ENCODE measurements at regions not wholly inside any gene's neighbourhood (a gene's known extent, or its start where the extent isn't known, plus 50 kb on each side); places are given as distances from the start of the nearest gene placed in this dataset.

DNA sequence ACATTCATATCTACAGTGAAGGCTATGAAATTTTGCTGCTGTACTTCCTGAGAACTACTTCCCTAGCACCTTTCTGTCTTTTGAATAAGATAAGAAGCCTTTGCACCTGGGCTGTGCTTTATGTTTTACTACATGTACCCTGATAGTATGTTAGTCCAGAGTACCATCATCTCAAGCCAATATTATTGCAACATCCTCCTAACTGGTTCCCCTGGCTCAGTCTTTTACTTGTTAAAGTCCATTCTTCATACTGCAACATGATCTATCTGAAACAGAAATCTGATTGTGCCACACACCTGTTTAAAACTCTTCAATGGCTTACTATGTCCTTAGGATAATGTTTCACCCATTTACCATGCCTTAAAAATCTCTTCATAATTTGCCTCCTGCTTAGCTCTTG lies 102.3 kb downstream of the AGTR2 start:
- DNase-seq (ENCODE audit: low read depth): peak; percentile 35
- TF ChIP-seq, protein P1, sequence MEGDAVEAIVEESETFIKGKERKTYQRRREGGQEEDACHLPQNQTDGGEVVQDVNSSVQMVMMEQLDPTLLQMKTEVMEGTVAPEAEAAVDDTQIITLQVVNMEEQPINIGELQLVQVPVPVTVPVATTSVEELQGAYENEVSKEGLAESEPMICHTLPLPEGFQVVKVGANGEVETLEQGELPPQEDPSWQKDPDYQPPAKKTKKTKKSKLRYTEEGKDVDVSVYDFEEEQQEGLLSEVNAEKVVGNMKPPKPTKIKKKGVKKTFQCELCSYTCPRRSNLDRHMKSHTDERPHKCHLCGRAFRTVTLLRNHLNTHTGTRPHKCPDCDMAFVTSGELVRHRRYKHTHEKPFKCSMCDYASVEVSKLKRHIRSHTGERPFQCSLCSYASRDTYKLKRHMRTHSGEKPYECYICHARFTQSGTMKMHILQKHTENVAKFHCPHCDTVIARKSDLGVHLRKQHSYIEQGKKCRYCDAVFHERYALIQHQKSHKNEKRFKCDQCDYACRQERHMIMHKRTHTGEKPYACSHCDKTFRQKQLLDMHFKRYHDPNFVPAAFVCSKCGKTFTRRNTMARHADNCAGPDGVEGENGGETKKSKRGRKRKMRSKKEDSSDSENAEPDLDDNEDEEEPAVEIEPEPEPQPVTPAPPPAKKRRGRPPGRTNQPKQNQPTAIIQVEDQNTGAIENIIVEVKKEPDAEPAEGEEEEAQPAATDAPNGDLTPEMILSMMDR (IDR thresholded peaks at IDR 0.05; ENCODE audit: low read length, missing control alignments): no peak

DNA sequence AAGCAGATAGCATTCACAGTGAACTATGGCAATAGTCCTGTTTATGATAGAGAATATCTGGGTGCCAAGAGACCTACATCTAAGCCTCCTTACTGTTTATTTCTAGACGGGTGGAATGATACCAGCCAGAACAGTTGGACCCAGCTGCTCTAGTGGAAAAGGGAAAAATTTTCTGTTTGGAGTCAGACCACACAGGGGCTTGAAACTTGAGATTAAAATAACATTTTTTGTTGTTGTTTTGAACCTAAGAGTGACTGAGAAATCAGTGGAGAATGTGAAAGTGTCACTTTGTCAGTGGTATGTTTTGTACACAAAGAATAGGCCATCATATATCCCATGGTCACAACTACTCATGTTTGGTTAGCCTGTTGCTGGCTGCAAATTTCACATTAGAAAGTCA lies 105.7 kb downstream of the AGTR2 start:
- no peak for DNase-seq (ENCODE audit: low read depth)
- TF ChIP-seq, protein P1 (IDR thresholded peaks at IDR 0.05; ENCODE audit: low read length, missing control alignments): no peak
- no peak overlapping the region for H3K4me3 ChIP-seq (replicated peaks; ENCODE audit: low read depth, low read length)

More for the DNA sequence above, 102.3 kb downstream of the AGTR2 start:
- H3K4me3 ChIP-seq (replicated peaks; ENCODE audit: low read depth, low read length): no peak overlapping the region

DNA sequence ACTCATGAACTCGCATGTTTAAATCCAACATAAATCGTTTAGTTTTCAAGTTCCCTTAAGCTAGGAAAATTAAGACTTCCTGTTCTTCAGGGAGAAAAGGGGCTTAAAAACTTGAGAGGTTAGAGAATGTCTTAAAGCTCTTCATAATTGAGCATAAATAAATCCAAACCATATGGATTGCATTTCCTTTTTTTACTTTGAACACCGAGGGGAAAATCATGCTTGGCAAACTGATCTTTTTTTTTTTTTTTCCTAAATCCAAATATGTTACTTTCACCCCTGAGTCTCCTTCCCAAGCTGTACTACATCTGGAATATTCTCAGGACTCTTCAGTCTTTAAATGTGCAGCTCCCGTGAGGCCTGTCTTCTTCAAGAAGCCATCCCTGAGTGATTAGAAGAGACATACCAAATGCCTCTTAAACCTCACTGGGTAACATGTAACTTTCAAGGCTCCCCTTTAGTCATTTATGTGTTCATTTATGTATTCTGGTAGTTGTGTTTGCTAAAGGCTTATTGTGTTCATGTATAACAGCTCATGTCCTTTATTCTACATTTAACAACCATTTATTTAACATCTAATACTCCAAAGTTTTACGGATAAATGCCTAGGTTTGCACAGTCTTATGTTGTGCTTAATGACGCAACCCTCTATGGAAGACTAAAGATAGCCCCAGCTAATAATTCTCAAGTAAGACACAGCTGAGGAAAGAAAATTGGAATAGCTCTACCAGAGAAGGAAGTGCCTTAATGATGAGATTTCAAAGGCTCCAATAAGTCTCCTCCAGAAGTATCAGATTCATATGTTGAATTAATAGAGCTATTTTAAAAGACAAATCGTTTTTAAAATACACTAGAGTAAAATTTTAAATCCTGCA lies 107.0 kb downstream of the AGTR2 start:
- TF ChIP-seq, protein P1 (IDR thresholded peaks at IDR 0.05; ENCODE audit: low read length, missing control alignments): no peak
- no peak for DNase-seq (ENCODE audit: low read depth)
- no peak overlapping the region for H3K4me3 ChIP-seq (replicated peaks; ENCODE audit: low read depth, low read length)

DNA sequence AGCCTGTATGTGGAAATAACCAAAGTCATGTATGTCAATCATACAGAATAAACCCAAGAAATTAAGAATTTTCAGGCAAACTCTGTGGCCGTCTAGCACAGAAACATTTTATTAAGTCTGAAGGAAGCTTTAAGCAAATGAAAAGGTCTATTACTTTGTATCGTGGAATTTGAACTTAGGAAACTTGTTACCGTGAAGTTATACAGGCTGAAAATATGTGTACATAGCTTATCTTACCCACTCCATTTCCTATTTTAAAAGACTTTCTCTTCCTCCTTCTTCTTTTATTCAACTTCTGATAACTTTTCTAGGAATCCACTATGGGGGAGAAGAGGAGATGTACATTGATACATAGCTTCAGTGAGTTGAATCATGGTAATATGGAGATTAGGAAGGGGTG lies 108.3 kb downstream of the AGTR2 start:
- no peak for DNase-seq (ENCODE audit: low read depth)
- no peak overlapping the region for H3K4me3 ChIP-seq (replicated peaks; ENCODE audit: low read depth, low read length)
- TF ChIP-seq, protein P1 (IDR thresholded peaks at IDR 0.05; ENCODE audit: low read length, missing control alignments): no peak

DNA sequence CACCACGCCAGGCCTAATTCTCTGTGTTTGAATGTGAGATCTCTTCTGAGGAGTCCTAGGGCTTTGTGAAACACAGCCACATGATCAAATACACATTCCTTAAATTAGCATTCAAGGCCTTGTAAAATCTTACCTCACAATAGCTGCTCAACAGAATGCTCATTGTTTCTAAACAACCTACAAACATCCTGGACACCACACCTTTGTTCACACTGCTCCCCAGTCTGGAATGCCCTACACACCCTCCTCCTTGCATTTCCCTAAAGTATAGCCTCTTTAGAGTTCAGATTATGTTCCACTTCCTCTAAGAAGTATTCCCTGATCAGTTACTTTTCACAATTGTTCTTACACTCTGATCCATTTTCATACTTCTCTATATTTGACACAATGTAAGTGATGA lies 110.6 kb downstream of the AGTR2 start:
- TF ChIP-seq, protein P1 (IDR thresholded peaks at IDR 0.05; ENCODE audit: low read length, missing control alignments): no peak
- DNase-seq (ENCODE audit: low read depth): no peak
- no peak overlapping the region for H3K4me3 ChIP-seq (replicated peaks; ENCODE audit: low read depth, low read length)

DNA sequence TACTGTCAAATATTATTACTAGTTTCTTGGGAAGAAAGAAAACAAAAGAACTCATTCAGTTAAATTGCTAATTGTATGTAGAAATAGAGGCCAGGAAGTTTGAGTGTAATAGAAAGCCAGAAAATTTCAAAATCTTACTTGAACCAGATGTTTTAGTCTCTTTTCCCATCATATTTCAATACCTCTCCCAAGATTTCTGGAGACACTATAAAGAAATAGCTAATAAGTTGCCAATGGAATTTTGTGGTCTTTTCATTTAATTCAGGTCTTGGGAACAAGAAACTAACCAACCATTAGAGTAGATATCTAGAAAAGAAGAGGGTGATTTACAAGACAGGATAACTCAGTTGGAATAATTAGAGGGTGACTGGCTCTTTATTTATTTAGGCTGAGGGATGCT lies 112.2 kb downstream of the AGTR2 start:
- TF ChIP-seq, protein P1 (IDR thresholded peaks at IDR 0.05; ENCODE audit: low read length, missing control alignments): no peak
- DNase-seq (ENCODE audit: low read depth): no peak
- no peak overlapping the region for H3K4me3 ChIP-seq (replicated peaks; ENCODE audit: low read depth, low read length)

DNA sequence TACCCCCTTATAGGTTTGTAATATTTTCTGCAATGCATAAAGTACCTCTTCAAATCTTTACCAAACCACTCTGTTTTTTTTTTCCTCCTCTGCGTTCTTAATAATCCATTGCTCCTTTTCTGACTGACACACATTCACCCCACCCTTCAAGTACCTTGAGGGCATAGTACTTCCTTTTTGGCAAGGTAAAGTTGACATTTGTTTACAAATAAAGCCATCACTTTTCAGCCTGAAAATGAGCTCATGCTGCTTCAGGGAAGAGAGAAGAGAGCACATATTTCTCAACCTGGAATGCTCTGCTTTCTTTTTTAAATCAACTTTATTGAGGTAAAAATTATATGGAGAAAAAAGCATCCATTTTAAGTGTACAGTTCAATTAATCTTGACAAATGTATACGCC lies 113.9 kb downstream of the AGTR2 start:
- TF ChIP-seq, protein P1 (IDR thresholded peaks at IDR 0.05; ENCODE audit: low read length, missing control alignments): no peak
- H3K4me3 ChIP-seq (replicated peaks; ENCODE audit: low read depth, low read length): no peak overlapping the region
- DNase-seq (ENCODE audit: low read depth): no peak
